ENCODE measurements at regions not wholly inside any gene's neighbourhood (a gene's known extent, or its start where the extent isn't known, plus 50 kb on each side); places are given as distances from the start of the nearest gene placed in this dataset.

DNA sequence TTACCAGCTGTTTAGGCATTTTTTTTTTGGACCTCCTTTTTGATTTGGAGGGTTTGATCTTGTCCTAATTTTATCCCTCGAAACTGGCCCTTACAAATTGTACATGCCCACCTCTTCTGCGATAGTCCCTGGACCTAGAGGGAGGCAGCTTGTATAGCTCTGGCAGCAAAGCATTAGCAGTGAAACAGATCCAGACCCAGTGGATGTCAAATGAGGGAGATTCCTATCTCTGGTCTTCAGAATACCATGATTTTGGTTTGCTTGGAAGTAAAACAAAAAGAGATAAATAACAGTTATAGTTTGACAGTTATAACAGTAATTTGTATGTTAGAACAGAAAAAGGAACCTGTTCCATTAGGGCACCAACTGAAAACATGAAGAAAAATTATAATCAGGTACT, 123.6 kb downstream of the MIS18A start:
- TF ChIP-seq EZH2 (conservative IDR thresholded peaks at IDR 0.05; ENCODE audit: low read depth, low read length) (no peak), MYC (CRISPR knock-in tag; IDR thresholded peaks at IDR 0.05; ENCODE audit: borderline replicate concordance) (no peak), ZFX (CRISPR knock-in tag; IDR thresholded peaks at IDR 0.05; ENCODE audit: low read depth) (no peak), PHF8 (CRISPR knock-in tag; IDR thresholded peaks at IDR 0.05) (no peak), ZNF564 (CRISPR knock-in tag; IDR thresholded peaks at IDR 0.05) (no peak), ZXDC (CRISPR knock-in tag; IDR thresholded peaks at IDR 0.05) (no peak), TAF1 (CRISPR knock-in tag; IDR thresholded peaks at IDR 0.05) (no peak), FOXK2 (IDR thresholded peaks at IDR 0.05) (no peak), CHD2 (IDR thresholded peaks at IDR 0.05; ENCODE audit: low read depth, low read length) (no peak), ZNF253 (CRISPR knock-in tag; IDR thresholded peaks at IDR 0.05; ENCODE audit: borderline replicate concordance) (no peak), POLR2A (IDR thresholded peaks at IDR 0.05; ENCODE audit: insufficient read depth in 1 of 2, low read depth in 2 of 2, low read length in 2 of 2) (no peak), SNAPC5 (CRISPR knock-in tag; IDR thresholded peaks at IDR 0.05; ENCODE audit: borderline replicate concordance) (no peak)
- TF ChIP-seq, protein P1, sequence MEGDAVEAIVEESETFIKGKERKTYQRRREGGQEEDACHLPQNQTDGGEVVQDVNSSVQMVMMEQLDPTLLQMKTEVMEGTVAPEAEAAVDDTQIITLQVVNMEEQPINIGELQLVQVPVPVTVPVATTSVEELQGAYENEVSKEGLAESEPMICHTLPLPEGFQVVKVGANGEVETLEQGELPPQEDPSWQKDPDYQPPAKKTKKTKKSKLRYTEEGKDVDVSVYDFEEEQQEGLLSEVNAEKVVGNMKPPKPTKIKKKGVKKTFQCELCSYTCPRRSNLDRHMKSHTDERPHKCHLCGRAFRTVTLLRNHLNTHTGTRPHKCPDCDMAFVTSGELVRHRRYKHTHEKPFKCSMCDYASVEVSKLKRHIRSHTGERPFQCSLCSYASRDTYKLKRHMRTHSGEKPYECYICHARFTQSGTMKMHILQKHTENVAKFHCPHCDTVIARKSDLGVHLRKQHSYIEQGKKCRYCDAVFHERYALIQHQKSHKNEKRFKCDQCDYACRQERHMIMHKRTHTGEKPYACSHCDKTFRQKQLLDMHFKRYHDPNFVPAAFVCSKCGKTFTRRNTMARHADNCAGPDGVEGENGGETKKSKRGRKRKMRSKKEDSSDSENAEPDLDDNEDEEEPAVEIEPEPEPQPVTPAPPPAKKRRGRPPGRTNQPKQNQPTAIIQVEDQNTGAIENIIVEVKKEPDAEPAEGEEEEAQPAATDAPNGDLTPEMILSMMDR (CRISPR knock-in tag; IDR thresholded peaks at IDR 0.05) = no peak
- TF ChIP-seq, protein P2, sequence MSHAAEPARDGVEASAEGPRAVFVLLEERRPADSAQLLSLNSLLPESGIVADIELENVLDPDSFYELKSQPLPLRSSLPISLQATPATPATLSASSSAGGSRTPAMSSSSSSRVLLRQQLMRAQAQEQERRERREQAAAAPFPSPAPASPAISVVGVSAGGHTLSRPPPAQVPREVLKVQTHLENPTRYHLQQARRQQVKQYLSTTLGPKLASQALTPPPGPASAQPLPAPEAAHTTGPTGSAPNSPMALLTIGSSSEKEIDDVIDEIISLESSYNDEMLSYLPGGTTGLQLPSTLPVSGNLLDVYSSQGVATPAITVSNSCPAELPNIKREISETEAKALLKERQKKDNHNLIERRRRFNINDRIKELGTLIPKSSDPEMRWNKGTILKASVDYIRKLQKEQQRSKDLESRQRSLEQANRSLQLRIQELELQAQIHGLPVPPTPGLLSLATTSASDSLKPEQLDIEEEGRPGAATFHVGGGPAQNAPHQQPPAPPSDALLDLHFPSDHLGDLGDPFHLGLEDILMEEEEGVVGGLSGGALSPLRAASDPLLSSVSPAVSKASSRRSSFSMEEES (CRISPR knock-in tag; IDR thresholded peaks at IDR 0.05) = no peak
